ENCODE measurements at regions not wholly inside any gene's neighbourhood (a gene's known extent, or its start where the extent isn't known, plus 50 kb on each side); places are given as distances from the start of the nearest gene placed in this dataset.

- no peak for TF ChIP-seq KDM3A (CRISPR knock-in tag; IDR thresholded peaks at IDR 0.05; ENCODE audit: low read depth)
- no peak for TF ChIP-seq ZEB1 (IDR thresholded peaks at IDR 0.05; ENCODE audit: insufficient replicate concordance, low read depth)
- no peak for TF ChIP-seq ZBTB1 (CRISPR knock-in tag; IDR thresholded peaks at IDR 0.05; ENCODE audit: borderline replicate concordance)
- TF ChIP-seq BATF2 (CRISPR knock-in tag; IDR thresholded peaks at IDR 0.05), result no peak
- no peak for TF ChIP-seq CTCF (CRISPR knock-in tag; IDR thresholded peaks at IDR 0.05)
- TF ChIP-seq MAX (IDR thresholded peaks at IDR 0.05), result no peak
- no peak for TF ChIP-seq POLR2A (IDR thresholded peaks at IDR 0.05; ENCODE audit: insufficient read depth in 1 of 2, low read depth in 2 of 2, low read length in 2 of 2)
- TF ChIP-seq TSC22D2 (CRISPR knock-in tag; IDR thresholded peaks at IDR 0.05; ENCODE audit: borderline replicate concordance), result no peak
- no peak for TF ChIP-seq PTBP1 (IDR thresholded peaks at IDR 0.05; ENCODE audit: low read depth, low read length, poor library complexity, severe bottlenecking)
These were observed 444.9 kb upstream of the TBL1XR1 start (continued) for GRCh38 chr3:177642042-177642803.

GRCh38 chr3:177642804-177643125 lies 445.5 kb upstream of the TBL1XR1 start:
- TF ChIP-seq AGO1 (IDR thresholded peaks at IDR 0.05; ENCODE audit: low read depth, low read length, poor library complexity, severe bottlenecking), result no peak
- TF ChIP-seq DBP (CRISPR knock-in tag; IDR thresholded peaks at IDR 0.05; ENCODE audit: not compliant biosample characterization), result no peak
- TF ChIP-seq NCOA2 (CRISPR knock-in tag; IDR thresholded peaks at IDR 0.05), result no peak
- TF ChIP-seq ZFY (CRISPR knock-in tag; IDR thresholded peaks at IDR 0.05), result no peak
- no peak for TF ChIP-seq MTA1 (CRISPR knock-in tag; IDR thresholded peaks at IDR 0.05; ENCODE audit: borderline replicate concordance)
- no peak for TF ChIP-seq TRAFD1 (CRISPR knock-in tag; IDR thresholded peaks at IDR 0.05; ENCODE audit: borderline replicate concordance)
- no peak for TF ChIP-seq PBX3 (CRISPR knock-in tag; IDR thresholded peaks at IDR 0.05; ENCODE audit: borderline replicate concordance)
- no peaks in the 10 kb centered on the region for H3K36me3 ChIP-seq (replicated peaks in 1 of 2; ENCODE audit: control insufficient read depth in 1 of 2, insufficient read depth in 2 of 2, low read length in 2 of 2)
- intact Hi-C loops (cut with micrococcal nuclease; ENCODE audit: unreplicated experiment) (no loop called here), in situ Hi-C loops (cut with HindIII; ENCODE audit: extremely low pct_ligation_motif_present, low pct_unique_long_range_greater_than_20kb) (no loop called here)
- H3K9ac ChIP-seq (ENCODE audit: insufficient read depth, low read depth, low read length), result no peak overlapping the region
- ChIA-PET CTCF (ENCODE audit: low intra/inter-chr PET ratio, low total read pairs) (no interaction called here), POLR2A (no interaction called here)
- H3K79me2 ChIP-seq (ENCODE audit: insufficient read depth, low read length), result no peaks in the 10 kb centered on the region
- BruUV-seq (replicated peaks), result no TSS peak
- ATAC-seq (no peak), DNase-seq (ENCODE audit: low spot score) (no peak), FAIRE-seq (no peak)
- no peaks in the 10 kb centered on the region for H3K4me1 ChIP-seq (ENCODE audit: insufficient read depth, low read length)
- 51% methylated on average over 3 of the region's 3 CpGs for WGBS (ENCODE audit: low lambda C conversion rate)
- H4K20me1 ChIP-seq (ENCODE audit: insufficient read depth, low read length), result no peaks in the 10 kb centered on the region
- no peak overlapping the region for H3K4me3 ChIP-seq (replicated peaks in 1 of 3; ENCODE audit: insufficient read depth in 1 of 3, low read depth in 2 of 3, low read length in 3 of 3)
- H3K27me3 ChIP-seq (ENCODE audit: control insufficient read depth in 1 of 2, insufficient read depth in 2 of 2, low read length in 2 of 2), result no peaks in the 10 kb centered on the region
- H2AFZ ChIP-seq (ENCODE audit: low read length), result no peak overlapping the region
- H3K4me2 ChIP-seq (ENCODE audit: low read depth, low read length), result no peak overlapping the region
- H3K27ac ChIP-seq (ENCODE audit: extremely low read length, insufficient read depth, low read length), result no peak overlapping the region
- no peaks in the 10 kb centered on the region for H3K9me3 ChIP-seq (ENCODE audit: low read length)
